GM13977 (cell line): ENCODE measurements at regions not wholly inside any gene's neighbourhood (a gene's known extent, or its start where the extent isn't known, plus 50 kb on each side); places are given as distances from the start of the nearest gene placed in this dataset.

ENCODE experiments used
- DNase-seq: peaks from one replicate; pipeline ENCODE4 v3.0.0; 2012; ENCODE audit warnings: low spot score
- CTCF ChIP-seq: IDR thresholded peaks from 2 replicates; pipeline ENCODE4 v1.5.1; 2012; ENCODE audit warnings: mild to moderate bottlenecking, control low read depth; ENCODE audit not compliant: insufficient read depth; ENCODE audit errors: extremely low read depth, missing control alignments
- in situ Hi-C: fragments of 300-500 bp; cut with MboI; formaldehyde crosslinking; loops from one replicate; pipeline ENCODE4 v1.12.0; 2022; ENCODE audit warnings: low sequenced_read_pairs, low pct_unique_long_range_greater_than_20kb, mixed read lengths, inconsistent platforms; ENCODE audit not compliant: unreplicated experiment

- no peak for TF ChIP-seq CTCF
- no peak for DNase-seq
- in situ Hi-C loops, result no loop called here
Measured at GRCh38 chr18:61722247-61722646, 170.6 kb downstream of the RNF152 start.

GRCh38 chr18:61720496-61720895 lies 172.3 kb downstream of the RNF152 start:
- in situ Hi-C loops, result no loop called here
- no peak for TF ChIP-seq CTCF
- DNase-seq, result no peak

- no peak for TF ChIP-seq CTCF
- in situ Hi-C loops, result no loop called here
- no peak for DNase-seq
Measured at GRCh38 chr18:61719671-61720070, 173.1 kb downstream of the RNF152 start.

- no peak for TF ChIP-seq CTCF
- no peak for DNase-seq
- in situ Hi-C loops, result no loop called here
Measured at GRCh38 chr18:61718944-61719343, 173.9 kb downstream of the RNF152 start.

- in situ Hi-C loops, result no loop called here
- no peak for TF ChIP-seq CTCF
- DNase-seq, result no peak
Measured at GRCh38 chr18:61714421-61714820, 178.4 kb downstream of the RNF152 start.

- no peak for DNase-seq
- in situ Hi-C loops, result no loop called here
- no peak for TF ChIP-seq CTCF
Measured at GRCh38 chr18:61713502-61713901, 179.3 kb downstream of the RNF152 start.

GRCh38 chr18:61710082-61710620 lies 182.7 kb downstream of the RNF152 start:
- DNase-seq, result no peak
- no peak for TF ChIP-seq CTCF
- in situ Hi-C loops, result no loop called here
